ENCODE measurements at regions not wholly inside any gene's neighbourhood (a gene's known extent, or its start where the extent isn't known, plus 50 kb on each side); places are given as distances from the start of the nearest gene placed in this dataset.
"Not testable (repeated sequence)": the region's sequence is repeated elsewhere in the genome, so short reads cannot be mapped to it uniquely, and the experiment has no call there.

DNA sequence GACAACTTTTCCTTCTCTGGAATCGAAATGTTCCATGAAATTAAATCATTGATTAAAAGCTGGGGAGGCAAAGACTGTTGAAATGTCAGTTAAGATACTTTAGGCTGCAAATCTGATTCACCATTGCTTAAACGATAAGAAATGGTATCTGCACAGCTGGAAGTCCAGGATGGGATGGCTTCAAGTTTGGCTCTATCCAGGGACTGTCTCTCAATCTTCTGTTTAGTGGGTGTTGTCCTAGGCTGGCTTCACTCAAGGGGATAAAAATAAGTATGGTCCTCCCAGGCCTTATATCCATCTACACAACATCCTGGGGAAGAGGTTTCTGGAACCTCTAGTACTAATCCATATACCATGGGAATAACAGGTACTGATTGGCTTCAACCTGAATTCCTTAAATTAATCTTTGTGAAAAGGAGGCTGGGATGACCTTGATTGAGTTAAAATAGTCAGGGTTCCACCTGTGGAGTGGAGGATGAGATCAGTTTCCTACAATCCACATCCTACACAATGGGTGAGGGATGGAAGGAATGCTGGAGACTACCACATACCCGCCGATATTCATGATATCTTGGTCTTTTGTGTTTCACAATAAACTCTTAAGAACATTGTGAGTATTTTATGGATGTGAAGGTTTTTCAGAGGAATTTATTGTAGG lies 156.0 kb upstream of the L3MBTL4 start:
- DNase-seq: no peak

DNA sequence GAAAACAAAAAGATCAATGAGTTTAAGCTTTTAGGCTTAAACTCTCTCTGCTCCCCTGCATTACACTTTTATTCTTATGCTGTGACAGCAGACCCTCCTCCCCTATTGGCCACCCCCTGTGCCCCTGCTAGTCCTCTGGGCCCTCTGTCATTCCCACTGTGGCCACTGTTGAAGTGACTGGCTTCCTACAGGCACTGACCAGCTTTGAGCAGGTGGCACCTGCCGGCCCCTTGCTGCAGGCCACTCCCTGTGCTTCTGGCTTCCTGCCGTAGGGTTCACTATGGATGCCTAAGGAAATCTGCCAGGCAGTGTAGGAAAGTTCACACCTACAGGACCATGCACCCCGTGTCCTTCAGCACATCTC lies 156.5 kb upstream of the L3MBTL4 start:
- DNase-seq: no peak

DNA sequence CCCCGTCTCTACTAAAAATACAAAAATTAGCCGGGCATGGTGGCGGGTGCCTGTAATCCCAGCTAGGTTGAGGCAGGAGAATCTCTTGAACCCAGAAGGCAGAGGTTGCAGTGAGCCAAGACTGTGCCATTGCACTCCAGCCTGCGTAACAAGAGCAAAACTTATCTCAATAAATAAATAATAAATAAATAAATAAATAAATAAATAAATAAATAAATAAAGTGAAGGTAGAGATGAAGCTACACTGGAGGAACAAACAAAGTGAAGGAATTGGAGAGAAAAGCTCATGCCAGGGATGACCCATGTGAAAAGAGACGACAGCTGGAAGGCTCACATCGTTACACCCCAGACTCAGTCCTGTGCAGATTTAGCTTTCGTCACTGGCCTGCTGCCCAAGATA lies 157.3 kb upstream of the ARHGAP28 start:
- not testable (repeated sequence) for DNase-seq

DNA sequence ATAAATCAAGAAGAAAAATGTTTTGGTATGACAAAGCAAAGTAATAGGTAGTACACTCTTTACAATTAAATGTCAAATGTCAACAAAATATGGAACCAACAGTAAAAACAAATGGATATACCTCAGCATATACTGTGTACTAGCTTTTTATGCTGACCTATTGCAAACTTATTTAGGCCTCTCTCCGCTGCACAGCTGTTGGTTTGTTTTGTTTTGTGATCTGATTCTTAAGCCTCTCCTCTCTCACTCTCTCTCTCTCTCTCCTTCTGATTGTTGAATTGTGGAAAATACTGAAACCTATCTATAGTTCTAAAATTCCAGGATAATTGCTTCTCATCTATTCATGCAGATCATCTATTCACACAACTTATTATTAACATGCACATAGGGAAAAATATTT lies 154.9 kb upstream of the ARHGAP28 start:
- no peak for DNase-seq

DNA sequence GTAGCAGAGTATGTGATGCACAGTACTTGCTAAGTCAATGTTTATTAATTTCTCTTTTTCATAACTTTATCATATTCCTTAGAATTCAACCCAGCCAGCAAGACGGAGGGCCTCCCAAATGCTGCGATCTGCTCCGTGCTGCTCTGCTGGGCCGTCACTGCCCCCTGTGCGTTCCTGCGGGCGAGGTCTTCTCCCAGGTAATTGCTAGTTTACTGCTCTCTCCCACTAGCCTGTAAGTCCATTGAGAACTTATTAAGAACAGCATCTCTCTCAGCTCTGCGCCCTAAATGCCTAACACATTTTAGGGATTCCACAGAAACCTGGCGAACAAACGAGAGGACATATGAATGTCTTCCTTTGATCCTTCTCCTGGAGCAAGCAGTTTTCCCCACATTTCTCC lies 153.6 kb upstream of the ARHGAP28 start:
- DNase-seq: no peak

DNA sequence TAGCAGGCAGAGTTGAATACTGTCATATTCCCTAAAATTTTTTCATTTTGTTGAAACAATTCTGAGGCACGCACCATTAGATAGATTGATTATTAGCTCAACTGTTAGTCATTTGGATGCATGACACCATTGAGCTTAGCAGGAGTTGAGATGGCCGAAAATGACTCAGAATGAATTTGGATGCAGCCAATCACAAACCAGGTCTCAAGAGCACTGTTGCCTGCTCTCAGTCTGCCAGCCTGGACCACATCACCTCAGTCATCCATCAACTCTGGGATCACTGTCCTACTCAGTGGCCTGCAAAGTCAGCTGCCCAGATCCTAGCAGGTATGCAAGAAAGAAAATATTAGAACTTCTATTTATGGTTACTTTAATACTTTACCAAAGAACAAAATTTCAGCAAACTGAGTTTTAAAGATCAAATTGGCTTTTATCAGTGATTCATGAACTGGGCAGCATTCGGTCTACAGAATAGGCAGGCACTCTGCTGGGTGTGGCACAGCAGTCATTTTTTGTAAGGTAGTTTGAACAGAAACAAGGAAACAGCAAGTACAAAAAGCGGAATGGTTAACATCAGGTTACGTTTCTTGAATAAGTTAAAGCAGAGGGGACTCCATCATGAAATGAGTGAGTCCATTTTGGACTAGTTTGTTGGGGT lies 152.7 kb upstream of the ARHGAP28 start:
- no peak for DNase-seq

DNA sequence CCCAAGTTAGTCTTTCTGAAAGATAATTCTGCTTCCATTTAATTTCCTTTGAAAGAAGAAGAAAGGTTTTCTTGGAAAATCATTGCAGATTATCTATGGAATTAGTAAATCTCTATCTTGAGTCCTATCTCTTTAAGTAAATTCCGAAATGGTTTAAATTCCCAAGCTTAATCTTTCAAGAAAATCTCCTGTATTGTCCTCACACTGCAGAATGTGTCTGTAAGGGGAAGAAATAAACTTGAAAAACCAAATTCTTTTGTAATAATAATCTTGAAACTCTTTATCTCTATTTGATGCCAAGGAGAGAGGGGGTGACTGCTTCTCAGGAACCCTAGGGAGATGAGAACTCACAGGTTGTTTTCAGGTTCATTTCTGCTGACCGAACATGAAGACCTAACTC lies 150.8 kb upstream of the ARHGAP28 start:
- DNase-seq: no peak

DNA sequence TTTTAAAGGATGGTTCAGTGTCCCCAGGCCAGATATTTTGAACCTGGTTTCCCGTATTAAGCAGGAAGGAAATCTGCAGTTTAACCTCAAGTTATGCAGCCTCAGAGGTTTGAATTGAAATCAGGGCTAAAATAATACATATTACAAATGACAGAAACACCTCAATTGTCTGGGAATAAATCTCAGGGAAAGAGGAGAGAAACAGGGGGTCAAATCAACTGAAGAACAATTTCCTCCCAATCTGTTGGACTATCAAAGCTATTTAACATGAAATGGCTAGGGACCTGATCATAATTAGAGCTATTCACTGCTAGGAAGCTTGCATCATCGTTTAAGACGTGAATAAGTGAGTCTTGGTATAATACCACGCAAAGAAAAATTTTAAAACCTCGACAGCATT lies 150.0 kb upstream of the ARHGAP28 start:
- no peak for DNase-seq

DNA sequence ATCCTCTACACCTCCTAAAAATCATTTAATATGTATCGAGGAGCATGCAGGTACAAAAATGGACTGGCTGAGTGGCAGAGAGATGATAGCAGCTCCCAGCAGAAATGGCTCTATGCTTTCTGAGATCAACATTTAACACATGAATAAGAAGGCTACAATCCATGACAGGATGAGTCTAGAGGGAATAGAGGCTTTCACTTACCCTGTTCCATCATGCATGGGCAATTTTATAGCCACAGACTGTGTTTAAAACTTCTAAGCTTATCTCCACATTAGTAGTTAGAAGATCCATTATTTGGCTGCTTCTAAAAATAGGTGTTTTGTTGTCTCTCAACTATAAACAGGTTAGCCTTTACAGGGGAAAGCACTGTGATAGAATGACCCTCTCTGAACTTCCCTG lies 149.1 kb upstream of the ARHGAP28 start:
- DNase-seq: no peak

DNA sequence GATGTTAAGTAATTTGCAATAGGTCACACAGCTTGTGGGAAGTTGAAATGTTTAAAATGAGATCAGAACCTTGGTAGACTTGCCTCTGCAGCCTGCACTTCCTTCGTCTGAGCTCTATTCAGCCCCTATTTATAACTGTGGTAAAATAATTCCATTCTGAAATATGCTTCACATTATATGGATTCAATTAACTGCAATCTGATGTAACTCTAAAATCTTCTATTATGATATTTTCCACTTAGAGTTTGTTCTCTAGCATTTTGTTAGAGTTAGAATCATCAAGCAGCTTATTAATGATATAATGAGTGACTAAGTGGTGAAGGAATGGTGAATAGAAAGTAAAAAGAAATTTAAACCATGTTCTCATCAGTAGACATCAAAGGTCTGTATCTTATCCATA lies 139.6 kb upstream of the ARHGAP28 start:
- no peak for DNase-seq

DNA sequence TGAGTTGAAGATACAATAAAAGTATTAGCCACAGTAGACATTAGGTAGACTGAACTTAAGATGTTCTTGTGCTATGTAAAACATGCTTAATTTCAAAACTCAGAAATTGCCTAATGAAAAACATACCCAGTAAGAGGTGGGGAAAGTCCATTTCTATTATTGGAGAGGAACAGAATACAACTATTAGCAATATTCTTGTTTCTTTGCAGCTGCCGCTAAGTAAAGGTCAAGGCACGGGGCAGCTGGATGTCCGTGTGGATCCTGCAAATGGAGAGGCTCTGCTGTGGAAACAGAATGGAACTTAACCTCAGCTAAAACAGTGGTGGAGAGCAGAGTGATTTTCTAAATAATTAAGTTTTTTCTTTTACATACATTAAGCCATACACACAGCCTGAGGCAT lies 139.2 kb upstream of the ARHGAP28 start:
- DNase-seq: no peak

DNA sequence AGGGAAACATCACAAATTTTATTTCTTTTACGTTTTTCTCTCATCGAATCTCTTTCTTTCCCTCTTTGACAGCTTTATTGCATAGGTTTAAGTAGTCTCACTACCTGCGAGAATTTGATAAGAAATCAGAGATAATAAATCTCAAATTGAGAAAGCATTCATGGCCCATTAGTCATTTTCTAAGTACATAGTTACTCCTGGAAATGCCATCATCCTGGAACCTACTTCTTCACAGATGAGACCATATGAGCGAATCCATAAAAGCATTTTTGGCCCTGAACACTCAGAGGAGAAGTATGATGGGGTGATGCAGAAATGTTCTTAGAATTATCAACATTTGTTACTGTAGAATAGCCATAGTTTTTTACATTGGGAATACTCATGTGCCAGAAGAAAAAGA lies 138.0 kb upstream of the ARHGAP28 start:
- DNase-seq: no peak

DNA sequence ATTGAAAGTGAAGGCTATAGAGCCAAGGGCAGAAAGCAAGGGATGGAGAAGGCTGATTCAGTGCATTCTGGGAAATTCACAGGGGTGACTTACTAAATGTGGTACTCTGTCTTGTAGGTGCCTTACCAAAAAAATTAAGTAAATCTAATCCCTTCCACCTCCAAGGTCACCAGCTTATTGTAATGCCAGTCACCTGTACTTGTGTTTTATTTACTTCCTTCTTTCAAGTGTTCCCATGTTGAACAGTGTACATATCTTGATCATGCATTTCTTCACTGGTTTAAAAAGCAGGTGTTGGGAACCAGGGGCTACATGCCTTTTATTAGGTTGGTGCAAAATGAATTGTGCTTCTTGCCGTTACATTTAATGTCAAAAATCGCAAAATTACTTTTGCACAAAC lies 137.0 kb upstream of the ARHGAP28 start:
- DNase-seq: no peak

DNA sequence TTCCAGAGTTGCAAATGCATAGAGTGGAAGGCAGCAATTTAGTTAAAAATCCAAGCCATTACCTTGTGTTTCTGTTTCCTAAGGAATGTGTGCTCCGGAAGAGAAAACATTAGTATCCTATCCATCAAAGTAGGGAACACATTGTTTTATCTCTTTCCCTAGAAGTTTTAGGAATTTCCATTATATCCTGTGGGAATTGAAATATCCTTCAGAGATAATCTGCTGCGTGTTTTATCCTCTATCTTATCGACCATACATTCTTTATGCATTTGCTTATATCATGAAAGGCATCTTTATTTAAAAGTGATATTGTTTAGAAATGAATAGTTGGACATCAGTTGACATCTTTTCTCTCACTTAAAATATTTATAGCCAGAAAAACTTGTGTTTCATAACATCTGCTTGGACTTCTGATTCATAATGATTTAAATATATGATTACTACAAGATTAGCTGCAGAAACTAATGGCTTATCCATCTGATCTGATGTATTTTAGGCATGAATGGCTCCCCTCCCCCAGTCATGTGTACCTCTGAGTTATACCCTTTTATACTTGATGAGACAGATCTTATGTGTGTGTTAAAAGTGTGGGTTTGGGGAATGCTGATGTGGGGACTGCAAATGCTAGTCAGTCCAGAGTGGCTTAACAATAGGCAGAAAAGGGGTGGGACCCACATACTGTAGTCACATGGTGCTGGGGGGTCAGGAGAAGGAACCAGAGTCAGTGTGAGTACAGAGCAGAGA lies 136.2 kb upstream of the ARHGAP28 start:
- DNase-seq: no peak

DNA sequence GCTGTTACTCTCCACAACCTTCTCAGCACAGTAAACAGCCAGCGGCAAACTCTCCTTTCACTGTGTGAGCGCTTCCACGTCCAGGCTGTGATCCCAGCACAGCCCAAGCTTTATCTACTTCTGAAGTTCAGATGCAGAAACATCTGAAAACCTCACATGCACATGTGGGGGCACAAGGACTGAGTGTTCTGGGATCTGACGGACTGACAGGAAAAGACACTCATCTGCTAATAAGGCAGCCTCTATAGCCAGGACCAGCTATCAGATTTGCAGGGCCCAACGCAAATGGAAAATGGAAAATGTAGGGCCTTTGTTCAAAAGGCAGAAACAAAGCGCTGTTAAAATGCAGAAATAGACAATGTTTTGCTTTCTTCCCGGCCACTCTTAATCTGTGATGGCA lies 133.8 kb upstream of the ARHGAP28 start:
- no peak for DNase-seq

DNA sequence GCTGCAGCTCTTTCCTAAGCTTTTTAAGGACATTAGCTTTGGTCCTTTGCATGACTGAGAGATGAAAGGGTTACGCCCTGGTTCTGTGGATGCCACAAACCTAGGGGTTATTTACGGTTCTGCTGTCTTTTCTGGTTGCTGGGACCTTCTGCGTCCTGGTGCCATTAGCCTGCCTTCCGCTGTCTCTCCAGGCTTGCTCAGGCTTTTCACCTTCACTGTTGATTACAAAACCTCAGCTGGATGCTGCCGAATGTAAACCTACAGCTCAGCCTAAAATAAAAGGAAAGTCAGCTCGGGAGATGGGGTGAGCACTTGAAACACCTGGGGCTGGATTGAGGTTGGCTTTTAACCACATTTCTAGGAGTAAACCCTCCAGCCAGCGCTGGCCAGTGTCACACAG lies 130.9 kb upstream of the ARHGAP28 start:
- no peak for DNase-seq

DNA sequence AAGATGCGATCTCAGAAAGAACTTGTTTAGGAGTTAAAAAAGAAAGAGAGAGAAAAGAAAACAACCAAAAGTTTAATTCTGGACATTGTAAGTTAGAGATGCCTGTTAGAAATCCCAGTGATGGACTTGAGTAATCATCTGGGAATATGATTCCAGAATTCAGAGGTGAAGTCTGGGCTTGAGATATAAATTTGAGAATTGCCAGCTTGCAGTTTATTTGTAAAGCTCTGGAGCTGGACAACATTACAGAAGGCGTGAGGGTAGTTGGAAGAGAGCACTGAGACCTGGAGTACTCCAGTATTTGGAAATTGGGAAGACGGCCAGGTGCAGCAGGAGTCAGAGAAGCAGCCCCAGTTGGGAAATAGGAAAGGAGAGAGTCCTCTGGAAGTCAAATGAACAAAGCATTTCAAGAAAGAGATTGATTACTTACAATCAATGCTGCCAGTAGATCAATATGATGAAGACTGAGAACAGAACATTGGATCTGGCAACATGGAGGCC lies 128.8 kb upstream of the ARHGAP28 start:
- no peak for DNase-seq

DNA sequence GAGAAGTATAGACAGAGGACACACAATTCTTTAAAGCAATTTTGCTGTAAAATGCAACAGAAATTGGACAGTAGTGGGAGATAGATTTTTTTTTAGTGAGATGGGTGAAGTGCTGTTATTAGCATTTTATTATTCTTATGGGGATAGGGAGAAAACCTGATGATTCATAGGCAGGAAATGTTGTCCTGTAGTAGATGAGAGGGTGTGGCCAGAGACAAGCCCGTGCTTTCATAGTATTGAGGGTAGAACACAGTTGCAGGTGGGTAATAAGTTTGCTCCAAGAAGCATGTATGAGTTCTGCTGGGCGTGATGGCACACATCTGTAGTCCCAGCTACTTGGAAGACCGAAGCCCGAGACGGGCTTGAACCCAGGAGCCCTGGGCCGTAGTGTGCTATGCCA lies 128.3 kb upstream of the ARHGAP28 start:
- DNase-seq: no peak

DNA sequence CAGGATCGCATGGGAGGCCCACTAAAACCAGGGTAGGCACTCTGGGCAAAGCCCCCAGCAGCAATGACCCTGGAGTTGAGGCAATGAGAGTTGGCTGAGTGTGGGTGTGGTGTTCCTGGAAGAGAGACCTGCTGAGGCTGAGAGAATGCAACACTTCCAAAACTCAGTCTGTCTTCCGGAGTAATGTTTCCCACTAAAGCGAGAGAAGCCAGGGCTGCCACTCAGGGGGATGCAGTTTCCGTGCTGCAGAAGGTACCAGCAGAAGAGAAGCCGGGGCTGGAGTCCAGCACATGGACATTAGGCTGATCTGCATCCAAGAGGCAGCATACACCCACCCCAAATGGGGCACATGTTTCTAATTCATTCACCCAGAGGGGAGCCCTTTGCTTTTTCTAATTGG lies 127.2 kb upstream of the ARHGAP28 start:
- DNase-seq: no peak

DNA sequence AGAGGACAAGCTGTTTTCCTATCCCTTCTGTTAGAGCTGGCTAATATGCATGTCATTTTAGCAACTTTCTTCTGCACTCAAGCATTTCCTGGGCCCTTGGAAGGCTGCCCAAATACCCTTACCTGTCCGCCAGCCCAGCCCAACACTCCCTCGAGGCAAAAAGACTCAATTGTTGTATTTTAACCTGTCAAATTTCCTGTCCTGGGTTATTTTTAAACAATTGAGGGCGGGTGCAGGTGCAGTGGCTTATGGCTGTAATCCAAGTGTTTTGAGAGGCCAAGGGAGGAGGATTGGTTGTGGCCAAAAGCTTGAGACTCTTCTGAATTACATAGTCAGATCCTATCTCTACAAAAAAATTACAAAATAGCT lies 125.0 kb upstream of the ARHGAP28 start:
- DNase-seq: no peak

DNA sequence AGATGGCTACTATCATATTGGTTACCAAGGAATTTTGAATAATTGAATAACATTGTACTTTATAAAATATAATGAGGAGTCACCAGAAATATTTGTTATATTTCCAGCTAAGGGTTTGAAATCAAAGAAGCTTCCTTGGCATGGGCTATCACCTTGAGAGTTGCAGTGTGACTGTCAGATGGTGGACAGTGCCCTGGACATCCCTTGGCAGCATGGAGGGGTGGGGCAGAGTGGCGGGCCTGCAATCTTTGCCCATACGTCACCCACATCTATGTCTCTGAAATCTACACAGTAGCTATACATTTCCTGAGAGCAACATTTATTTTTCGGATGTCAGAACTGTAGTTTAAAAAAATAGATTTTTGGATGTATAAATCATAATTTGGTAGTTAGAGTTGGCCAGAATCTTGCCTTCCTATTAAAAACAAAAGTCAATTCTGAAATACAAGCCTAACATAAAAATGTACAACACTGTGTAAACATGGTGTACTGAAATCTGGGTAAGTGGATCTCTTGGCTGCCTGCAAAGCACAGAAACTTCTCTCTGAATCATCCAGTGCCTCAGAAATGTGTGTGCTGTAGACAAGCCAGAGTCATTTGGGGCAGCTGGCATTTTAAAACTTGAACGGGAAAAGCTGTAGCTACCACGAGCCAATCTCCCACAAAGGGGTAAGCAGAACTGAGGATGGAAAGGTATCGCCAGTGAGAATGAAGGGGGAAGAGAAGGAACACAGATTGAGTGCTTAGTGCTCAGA lies 124.2 kb upstream of the ARHGAP28 start:
- DNase-seq: no peak

DNA sequence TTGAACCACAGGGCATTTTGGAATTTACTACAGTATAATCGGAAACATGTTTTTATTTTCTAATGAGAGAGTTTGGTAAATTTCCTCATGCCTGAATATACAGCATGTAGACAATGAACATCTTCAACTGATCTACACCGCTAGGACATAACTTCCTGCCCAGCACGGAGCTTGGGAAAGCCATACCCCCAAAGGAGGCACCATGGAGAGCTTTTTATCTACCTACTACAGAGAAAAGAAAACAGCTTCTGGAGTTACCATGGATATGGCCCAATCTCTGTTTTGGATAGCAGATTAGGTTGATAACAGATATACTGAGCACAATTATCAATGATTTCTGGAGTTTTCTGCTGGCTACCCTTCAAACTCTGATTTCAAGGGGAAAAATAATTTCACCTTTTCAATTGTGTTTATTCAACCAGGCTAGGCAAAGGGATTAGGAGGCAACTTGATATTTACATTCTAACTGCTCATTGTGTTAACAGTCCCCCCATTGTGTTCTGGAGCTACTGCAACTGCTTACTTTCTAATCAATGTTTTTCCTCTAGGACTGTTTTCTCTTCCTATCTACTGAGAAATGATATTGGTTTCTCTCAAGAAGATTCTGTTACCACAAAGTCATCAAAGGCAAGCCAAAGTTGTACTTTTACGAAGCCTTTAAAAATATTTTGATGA lies 123.0 kb upstream of the ARHGAP28 start:
- no peak for DNase-seq

Data from muscle of arm (tissue), 1 donor.